ENCODE measurements at regions not wholly inside any gene's neighbourhood (a gene's known extent, or its start where the extent isn't known, plus 50 kb on each side); places are given as distances from the start of the nearest gene placed in this dataset.

- no peak for TF ChIP-seq JUND (IDR thresholded peaks at IDR 0.05; ENCODE audit: low read depth)
- in situ Hi-C loops (cut with HindIII; ENCODE audit: low pct_unique_long_range_greater_than_20kb, low sequenced_read_pairs), result no loop called here
- no peak for DNase-seq (ENCODE audit: low read depth in 1 of 2, low spot score in 1 of 2)
Measured at GRCh38 chr2:23132823-23133595, 252.0 kb upstream of the KLHL29 start.

- no peak for DNase-seq (ENCODE audit: low read depth in 1 of 2, low spot score in 1 of 2)
- in situ Hi-C loops (cut with HindIII; ENCODE audit: low pct_unique_long_range_greater_than_20kb, low sequenced_read_pairs), result no loop called here
- no peak for TF ChIP-seq JUND (IDR thresholded peaks at IDR 0.05; ENCODE audit: low read depth)
Measured at GRCh38 chr2:23134726-23135125, 250.3 kb upstream of the KLHL29 start.

GRCh38 chr2:23135481-23136100, 249.4 kb upstream of the KLHL29 start:
- no peak for TF ChIP-seq JUND (IDR thresholded peaks at IDR 0.05; ENCODE audit: low read depth)
- no peak for DNase-seq (ENCODE audit: low read depth in 1 of 2, low spot score in 1 of 2)
- in situ Hi-C loops (cut with HindIII; ENCODE audit: low pct_unique_long_range_greater_than_20kb, low sequenced_read_pairs), result no loop called here

- in situ Hi-C loops (cut with HindIII; ENCODE audit: low pct_unique_long_range_greater_than_20kb, low sequenced_read_pairs), result no loop called here
- TF ChIP-seq JUND (IDR thresholded peaks at IDR 0.05; ENCODE audit: low read depth), result no peak
- DNase-seq (ENCODE audit: low read depth in 1 of 2, low spot score in 1 of 2), result no peak
Measured at GRCh38 chr2:23137166-23137565, 247.8 kb upstream of the KLHL29 start.

- DNase-seq (ENCODE audit: low read depth in 1 of 2, low spot score in 1 of 2), result no peak
- no peak for TF ChIP-seq JUND (IDR thresholded peaks at IDR 0.05; ENCODE audit: low read depth)
- in situ Hi-C loops (cut with HindIII; ENCODE audit: low pct_unique_long_range_greater_than_20kb, low sequenced_read_pairs), result no loop called here
Measured at GRCh38 chr2:23138701-23139100, 246.3 kb upstream of the KLHL29 start.

- in situ Hi-C loops (cut with HindIII; ENCODE audit: low pct_unique_long_range_greater_than_20kb, low sequenced_read_pairs), result no loop called here
- DNase-seq (ENCODE audit: low read depth in 1 of 2, low spot score in 1 of 2), result no peak
- no peak for TF ChIP-seq JUND (IDR thresholded peaks at IDR 0.05; ENCODE audit: low read depth)
Measured at GRCh38 chr2:23145460-23145859, 239.5 kb upstream of the KLHL29 start.

- no peak for DNase-seq (ENCODE audit: low read depth in 1 of 2, low spot score in 1 of 2)
- in situ Hi-C loops (cut with HindIII; ENCODE audit: low pct_unique_long_range_greater_than_20kb, low sequenced_read_pairs), result no loop called here
Measured at GRCh38 chr2:23146011-23146410, 239.0 kb upstream of the KLHL29 start.

GRCh38 chr2:23148342-23148741, 236.6 kb upstream of the KLHL29 start:
- in situ Hi-C loops (cut with HindIII; ENCODE audit: low pct_unique_long_range_greater_than_20kb, low sequenced_read_pairs), result no loop called here
- no peak for DNase-seq (ENCODE audit: low read depth in 1 of 2, low spot score in 1 of 2)
- no peak for TF ChIP-seq JUND (IDR thresholded peaks at IDR 0.05; ENCODE audit: low read depth)

More at GRCh38 chr2:23146011-23146410, 239.0 kb upstream of the KLHL29 start:
- TF ChIP-seq JUND (IDR thresholded peaks at IDR 0.05; ENCODE audit: low read depth), result no peak

- DNase-seq (ENCODE audit: low read depth in 1 of 2, low spot score in 1 of 2), result no peak
- in situ Hi-C loops (cut with HindIII; ENCODE audit: low pct_unique_long_range_greater_than_20kb, low sequenced_read_pairs), result no loop called here
- TF ChIP-seq JUND (IDR thresholded peaks at IDR 0.05; ENCODE audit: low read depth), result no peak
Measured at GRCh38 chr2:23149777-23150176, 235.2 kb upstream of the KLHL29 start.

GRCh38 chr2:23153484-23153883, 231.5 kb upstream of the KLHL29 start:
- DNase-seq (ENCODE audit: low read depth in 1 of 2, low spot score in 1 of 2), result no peak
- no peak for TF ChIP-seq JUND (IDR thresholded peaks at IDR 0.05; ENCODE audit: low read depth)
- in situ Hi-C loops (cut with HindIII; ENCODE audit: low pct_unique_long_range_greater_than_20kb, low sequenced_read_pairs), result no loop called here

GRCh38 chr2:23155022-23155421, 230.0 kb upstream of the KLHL29 start:
- in situ Hi-C loops (cut with HindIII; ENCODE audit: low pct_unique_long_range_greater_than_20kb, low sequenced_read_pairs), result no loop called here
- TF ChIP-seq JUND (IDR thresholded peaks at IDR 0.05; ENCODE audit: low read depth), result no peak

GRCh38 chr2:23157812-23158211, 227.2 kb upstream of the KLHL29 start:
- in situ Hi-C loops (cut with HindIII; ENCODE audit: low pct_unique_long_range_greater_than_20kb, low sequenced_read_pairs), result no loop called here
- no peak for TF ChIP-seq JUND (IDR thresholded peaks at IDR 0.05; ENCODE audit: low read depth)
- DNase-seq (ENCODE audit: low read depth in 1 of 2, low spot score in 1 of 2), result no peak

More at GRCh38 chr2:23155022-23155421, 230.0 kb upstream of the KLHL29 start:
- DNase-seq (ENCODE audit: low read depth in 1 of 2, low spot score in 1 of 2), result no peak

- in situ Hi-C loops (cut with HindIII; ENCODE audit: low pct_unique_long_range_greater_than_20kb, low sequenced_read_pairs), result no loop called here
- DNase-seq (ENCODE audit: low read depth in 1 of 2, low spot score in 1 of 2), result no peak
- TF ChIP-seq JUND (IDR thresholded peaks at IDR 0.05; ENCODE audit: low read depth), result no peak
Measured at GRCh38 chr2:23158306-23158705, 226.7 kb upstream of the KLHL29 start.
